Suppressor macrophage treated with lipopolysaccharide for 4 hours (primary cell): ENCODE measurements at regions not wholly inside any gene's neighbourhood (a gene's known extent, or its start where the extent isn't known, plus 50 kb on each side); places are given as distances from the start of the nearest gene placed in this dataset.

Experiments used
- DNase-seq: peaks from one replicate; pipeline ENCODE4 v3.0.0-alpha.2; 2020

DNA sequence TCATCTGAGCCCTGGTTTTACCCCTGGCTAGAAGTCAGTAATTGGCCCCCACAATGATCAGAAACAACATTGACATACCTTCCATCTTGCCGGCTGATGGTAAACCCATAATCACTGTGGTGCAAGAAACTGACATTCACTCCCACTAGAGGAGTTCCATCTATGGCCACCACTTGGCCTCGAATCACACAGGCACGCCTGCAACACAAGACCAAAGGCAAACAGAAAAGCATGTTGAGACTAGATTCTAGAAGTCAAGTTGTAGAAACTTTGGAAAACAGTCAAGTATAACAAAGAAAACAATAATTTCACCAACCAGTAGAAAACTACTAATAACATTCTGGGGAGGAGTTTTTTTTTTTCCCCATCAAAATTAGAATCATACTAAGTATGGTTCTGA, 183.4 kb downstream of the SH2D1A start:
- DNase-seq: no peak

DNA sequence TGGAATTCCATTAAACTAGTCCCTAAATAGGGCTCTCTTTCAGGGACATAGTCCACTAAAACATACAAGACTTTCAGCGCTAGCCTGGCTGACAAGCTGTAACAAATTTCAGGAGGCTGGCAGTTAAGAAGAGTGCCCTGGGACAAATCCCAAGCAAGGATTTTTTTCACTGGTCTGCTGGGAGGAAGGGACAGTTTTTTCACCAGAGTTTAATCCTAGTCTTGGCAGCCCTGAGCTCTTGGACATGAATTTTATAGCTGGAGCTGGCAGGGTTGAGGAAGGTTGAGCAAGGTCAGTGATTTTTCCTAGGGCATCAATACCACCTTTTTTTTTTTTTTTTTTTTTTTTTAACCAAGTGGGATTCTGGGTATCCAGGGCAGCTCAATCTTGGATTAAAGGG, 184.4 kb downstream of the SH2D1A start:
- DNase-seq: no peak

DNA sequence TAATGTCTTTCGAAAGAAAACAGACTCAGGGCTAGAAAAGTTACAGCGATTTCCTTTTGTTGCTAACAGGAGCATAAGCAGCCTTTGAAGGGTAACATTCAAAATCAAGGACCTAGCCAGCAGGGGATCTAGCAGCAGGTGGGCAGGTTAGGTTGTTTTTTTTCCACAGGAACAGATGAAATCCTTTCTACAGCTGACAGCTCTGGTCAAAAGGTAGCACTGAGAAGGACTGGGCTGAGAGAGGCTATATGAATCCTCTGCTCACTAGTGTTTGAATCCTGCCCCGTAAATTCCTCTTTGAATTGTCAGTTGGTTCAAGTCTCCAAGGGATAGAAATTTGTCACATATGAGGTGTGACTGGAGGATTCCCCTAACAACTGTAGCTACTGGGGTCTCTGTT, 188.2 kb downstream of the SH2D1A start:
- DNase-seq: no peak

DNA sequence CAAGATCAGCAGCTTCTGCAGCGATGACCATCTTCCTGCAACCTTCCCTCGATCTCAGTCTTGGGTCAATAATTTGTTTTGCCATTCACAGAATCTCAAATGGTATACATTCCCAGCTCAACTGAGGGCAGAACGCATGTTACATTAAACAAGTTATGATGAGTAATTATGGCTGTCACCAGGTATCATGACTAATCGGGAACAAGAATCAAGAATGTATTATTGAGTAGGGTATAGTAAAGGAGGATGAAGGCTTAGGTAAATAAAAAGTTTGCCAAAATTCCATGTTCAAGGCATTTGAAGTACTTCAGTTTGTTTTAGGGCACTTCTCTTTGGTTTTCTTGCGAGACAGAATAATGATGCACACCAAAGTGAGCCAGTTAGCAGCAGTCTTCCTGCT, 194.1 kb downstream of the SH2D1A start:
- DNase-seq: no peak

DNA sequence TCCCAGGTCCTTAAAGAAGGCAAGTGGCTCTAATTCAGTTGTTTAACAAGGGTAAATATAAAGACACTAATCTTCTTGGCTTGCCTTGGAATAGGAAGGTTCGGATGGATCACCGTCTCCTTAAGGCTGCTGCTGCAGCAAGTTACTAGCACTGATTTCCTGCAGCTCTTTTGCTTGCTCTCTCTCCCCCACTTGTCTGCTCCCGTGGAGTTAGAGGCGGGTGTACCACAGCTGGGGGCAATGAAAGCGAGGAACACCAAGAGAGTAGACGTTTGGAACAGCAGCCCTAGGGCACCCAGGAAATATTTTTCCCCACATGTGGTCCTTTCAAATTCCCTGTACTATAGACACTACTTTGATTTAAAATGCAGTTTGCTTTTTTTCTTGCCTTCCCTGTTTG, 202.2 kb downstream of the SH2D1A start:
- DNase-seq: no peak

DNA sequence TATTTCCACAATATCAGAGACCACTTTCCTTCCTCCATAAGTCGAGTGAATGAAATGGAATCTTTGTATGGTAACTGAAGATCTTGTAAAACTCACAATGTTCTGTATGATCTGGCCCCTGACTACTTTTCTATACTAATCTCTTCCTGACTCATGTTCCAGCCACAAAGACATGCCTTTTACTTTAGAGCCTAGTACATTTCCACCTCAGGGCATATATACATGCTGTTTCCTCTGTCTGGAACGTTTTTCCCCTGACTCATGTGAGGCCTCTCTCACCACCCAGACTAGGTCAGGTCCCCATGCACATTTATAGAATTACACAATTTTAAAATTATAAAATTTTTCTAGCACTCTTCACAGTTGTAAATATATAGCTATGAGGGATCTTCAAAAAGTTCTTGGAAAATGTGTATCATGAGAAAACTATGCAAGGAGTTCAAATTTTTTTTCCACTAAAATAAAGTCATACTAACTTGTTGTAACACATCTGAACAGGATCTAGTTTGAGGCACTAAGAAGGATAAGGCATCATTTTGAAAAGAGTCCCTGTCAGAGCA, 208.8 kb downstream of the SH2D1A start:
- DNase-seq: no peak

DNA sequence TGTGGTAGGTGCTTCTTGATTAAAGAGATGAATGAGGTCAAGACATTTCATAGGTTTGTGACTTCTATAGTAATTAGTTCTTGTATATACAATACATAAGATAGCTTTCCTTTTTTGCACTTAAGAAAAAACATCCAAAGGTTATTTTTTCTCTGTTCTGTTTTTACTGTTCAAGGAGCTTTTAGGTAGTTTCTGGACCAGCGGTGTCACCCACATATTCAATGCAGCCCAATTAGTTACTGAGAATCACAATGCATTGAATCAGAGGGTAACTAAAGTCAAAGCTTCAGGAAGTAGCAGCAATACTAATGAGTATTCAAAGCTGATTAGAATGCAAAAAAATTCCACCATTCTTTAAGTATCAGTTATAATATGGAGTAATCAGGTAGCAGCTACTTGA, 211.6 kb downstream of the SH2D1A start:
- no peak for DNase-seq

DNA sequence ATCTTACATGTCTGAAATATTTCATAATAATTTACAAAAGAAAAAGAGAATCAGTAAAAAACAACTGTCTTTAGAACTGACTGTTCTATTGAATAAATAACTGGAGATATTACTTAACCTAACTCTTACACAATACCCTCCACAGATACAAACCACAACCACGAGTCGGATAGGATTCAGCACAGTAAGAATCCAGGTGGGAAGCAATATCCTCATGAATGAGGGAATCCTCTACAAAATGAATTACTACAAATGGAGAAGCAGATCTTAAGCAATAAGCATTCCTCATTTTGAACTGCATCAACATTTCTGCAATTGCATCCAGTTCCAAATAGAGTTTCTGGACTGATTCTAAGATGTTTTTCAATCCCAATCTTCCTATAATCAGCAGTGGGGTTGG, 227.1 kb downstream of the SH2D1A start:
- DNase-seq: no peak

DNA sequence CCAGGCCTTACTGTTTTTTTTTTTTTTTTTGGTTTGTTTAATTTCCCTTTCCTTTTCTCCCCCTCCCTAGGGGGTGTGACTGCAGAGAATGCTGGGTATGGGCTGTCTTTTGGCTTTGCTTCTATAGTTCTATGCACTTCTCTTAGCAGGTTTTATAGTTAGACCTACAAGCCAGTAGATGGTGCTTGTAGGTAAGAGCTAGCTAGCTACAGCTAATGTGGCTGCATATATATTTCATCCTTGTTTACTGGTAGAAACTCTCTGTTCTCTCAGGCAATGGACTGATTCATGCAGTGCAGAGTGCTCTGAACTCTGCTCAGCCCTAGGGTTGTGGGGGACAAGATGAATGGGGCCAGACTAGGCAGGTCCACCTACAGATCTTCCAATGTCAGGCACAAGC, 246.4 kb downstream of the SH2D1A start:
- DNase-seq: no peak

DNA sequence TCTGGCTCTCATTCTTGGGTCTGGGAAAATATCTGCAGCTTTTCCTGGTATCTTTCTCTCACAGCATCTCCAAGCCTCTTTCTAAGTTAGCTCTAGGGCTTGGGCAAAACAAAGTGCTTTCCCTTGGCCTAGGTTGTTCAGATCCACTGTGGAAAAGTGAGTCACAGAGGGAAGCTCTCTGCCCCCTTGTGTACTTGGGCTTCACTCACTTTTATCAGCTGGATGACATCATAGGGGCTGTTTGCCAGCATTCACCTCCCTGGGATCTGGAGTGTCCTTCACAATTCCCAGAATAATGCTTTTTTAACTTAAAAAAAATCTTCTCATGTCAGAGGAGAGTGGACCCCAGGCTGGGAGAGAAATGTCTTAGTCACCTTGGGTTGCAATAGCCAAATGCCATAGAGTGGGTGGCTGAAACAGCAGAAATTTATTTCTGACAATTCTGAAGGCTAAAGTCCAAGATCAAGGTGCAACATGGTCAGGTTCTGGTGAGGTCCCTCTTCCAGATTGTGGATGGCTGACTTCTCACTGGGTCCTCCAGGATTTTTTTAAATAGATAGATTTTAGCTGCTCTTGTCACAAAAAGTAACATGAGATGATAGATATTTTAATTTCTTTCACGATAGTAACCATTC, 247.8 kb downstream of the SH2D1A start:
- DNase-seq: no peak

DNA sequence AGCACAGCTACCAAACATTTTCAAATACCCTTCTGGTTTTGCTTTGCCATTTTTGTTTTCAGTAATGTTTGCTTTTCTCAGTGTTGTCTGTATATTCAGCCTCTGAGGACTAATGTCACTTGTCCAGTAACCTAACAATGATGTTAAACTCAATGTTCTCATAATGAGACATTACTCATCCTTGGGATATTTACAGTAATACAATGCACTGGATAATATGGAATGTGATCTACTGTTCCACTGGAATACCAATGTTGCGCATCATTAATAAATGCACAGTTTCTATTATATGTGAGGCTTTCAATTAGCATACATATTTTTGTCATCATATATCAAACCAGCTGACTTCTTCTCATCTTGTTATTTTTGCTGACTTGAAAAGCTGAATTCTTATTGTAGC, 259.1 kb downstream of the SH2D1A start:
- no peak for DNase-seq

DNA sequence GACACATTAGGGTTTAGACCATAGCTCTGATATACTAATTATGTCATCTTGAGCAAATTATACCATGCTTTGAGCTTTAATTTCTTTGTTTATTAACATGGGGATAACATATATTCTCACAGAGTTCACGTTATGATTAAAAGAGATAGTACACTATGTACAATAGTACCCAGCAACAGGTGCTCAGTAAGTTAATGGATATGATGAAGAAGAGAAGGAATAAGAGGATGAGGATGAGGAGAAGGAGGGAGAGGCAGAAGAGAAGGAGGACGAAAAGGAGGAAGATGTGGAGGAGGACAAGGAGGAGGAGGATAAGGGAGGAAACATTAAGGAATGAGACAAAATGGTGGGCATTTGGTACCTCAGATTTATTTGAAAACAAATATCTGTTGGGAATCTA, 260.4 kb downstream of the SH2D1A start:
- no peak for DNase-seq

DNA sequence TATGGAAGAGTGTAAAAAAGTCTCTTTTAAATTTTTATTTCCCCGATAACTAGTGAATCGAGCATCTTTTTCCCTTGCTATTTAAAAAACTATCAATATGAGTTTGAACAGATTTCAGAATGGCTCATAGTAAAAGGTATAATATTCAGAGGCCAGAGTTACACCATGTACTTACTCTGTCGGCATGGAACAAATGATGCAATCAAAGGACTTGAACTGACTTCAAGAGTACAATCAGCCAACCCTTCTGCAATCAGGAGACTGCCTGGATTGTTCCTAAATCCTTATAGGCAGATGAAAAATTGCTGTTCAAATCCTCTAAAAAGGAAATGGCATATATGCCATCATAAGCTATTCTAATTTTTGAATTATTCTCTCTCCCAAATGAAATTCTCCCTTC, 273.3 kb downstream of the SH2D1A start:
- DNase-seq: no peak

DNA sequence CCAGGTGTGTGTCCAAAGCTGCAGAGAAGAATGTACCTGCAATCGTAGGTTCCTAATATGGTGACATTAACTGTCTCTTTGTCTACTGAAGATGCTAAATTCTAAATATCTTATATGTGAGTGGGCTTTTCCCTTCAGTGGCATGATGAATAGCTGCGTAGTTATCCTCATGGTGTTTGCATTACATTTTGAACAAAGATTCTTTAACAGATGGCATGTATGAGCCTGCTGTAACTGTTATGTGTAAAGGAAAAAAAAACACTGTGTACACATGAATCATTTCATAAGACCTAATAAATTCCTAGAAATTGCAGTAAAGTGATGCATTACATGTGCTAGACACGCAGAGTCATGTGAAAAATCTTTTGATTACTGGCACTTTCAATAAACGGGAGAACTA, 288.0 kb downstream of the SH2D1A start:
- DNase-seq: no peak

DNA sequence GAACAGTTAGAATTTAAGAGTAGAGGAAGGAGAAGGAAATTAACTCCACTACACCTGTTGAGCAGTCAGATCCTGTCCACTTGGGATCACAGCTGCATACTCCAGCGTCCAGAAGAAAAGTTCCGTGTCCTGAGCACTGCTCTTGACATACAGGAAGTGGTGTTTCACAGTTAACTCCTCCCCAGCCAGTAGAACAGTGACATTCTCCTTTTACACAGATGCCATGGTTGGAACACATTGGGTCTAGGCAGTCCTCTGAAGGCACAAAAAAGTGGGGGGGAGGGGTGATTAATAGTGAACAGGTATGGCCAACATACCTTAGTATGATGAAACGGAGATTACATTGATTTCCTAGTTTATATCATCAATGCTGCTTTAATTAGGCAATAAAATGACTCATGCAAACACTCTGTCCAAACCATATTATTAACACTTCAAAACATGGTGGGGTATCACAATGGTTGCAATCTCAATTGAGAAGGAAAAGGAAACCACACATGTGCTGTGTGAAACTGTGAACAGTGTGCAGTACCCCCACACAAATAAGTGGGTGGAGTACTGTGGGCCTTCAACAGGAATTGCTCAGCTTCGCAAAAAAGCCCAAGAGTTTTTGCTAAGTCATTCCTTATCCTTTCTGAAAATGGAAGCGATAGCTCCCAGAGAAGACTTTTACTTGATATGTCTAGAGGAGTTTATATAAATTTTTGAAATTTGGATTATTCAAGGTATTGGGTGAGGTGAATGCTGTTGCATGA, 295.6 kb downstream of the SH2D1A start:
- DNase-seq: peak; percentile 0

DNA sequence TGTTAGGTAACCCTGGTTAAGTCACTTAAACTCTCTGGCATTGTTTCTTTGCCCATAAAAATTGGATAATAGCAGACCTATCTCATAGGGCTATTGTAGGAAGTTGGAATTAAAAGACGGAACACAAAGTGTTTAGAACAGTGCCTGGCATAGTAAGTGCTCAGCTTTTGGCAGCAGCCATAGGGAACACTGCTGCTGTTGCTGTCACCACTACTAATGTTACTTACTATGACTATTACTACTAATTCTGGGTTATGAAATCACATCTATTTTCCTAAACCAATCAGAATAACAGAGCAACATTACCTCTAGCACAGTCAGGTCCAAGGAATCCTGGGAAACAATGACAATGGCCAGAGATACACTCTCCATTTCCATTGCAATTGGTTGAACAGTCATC, 300.0 kb downstream of the SH2D1A start:
- DNase-seq: no peak

DNA sequence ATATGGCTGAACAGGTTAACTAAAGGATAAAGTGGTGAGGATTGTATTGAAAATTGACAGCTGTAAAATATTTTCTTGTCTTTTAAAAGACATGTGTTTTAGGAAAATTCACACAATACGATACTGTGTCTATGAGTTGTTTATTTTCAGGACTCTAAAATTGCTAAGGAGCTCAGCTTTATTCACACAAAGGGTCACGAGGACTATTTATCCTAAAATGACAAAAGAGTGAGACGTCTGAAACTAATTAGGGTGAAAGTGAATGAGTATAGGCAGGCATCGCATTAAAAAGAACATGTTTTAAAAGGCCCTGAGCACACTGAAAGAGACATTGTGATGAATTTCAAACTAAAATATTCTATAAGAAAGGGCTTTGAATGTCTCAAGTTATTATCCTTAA, 304.7 kb downstream of the SH2D1A start:
- no peak for DNase-seq

DNA sequence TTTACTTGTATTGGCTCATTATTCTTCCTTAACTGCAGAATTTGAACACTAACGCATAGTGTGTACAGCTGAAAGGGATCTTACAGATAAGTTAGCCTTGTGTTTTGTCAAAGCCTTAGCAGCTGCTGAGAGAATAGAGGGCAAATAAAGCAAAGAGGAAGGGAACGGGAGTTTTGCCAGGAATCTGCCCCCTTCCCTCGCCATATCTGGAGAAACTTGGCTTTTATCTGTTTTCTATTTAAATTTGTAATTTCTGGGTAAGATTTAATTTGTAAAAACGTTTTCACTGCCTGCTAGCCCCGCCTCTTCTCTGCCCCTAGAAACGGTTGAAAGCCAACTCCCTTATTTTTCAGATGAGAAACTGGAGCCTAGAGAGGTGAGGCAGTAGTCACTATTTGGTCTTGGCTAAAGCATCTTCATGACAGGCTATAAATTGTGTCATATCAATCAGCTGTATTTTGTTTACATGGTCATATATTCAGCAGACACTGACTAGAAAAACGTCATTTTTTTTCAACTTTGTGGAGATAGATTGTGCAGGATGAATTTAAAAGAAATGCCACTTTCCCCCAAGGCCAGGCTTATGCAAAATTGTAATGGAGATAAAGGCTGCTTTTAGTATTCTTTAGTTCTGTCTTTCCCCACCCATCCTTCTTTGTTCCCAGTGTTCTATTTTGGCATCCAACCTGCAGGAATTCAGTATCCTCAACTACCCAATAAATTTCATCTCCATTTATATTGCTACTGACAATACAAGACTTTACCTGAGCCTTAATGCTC, 319.4 kb downstream of the SH2D1A start:
- no peak for DNase-seq

DNA sequence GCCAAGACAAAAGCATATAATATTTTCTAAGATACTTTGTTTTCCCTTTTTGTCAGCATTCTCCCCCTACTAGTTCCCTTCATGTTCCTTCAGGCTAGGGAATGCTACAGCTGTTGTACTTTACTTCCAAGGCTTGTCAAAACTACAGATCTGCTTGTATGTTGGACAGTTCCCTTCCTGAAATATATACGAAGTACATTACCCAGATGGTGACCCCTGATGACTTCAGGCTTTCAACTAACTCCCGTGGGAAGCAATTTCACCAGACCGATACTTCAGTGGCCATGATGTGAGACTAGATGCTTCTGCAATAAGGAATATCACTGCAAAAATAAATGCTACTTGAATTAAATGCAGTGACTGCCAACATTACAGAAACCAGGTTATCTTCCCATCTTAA, 332.8 kb downstream of the SH2D1A start:
- no peak for DNase-seq

DNA sequence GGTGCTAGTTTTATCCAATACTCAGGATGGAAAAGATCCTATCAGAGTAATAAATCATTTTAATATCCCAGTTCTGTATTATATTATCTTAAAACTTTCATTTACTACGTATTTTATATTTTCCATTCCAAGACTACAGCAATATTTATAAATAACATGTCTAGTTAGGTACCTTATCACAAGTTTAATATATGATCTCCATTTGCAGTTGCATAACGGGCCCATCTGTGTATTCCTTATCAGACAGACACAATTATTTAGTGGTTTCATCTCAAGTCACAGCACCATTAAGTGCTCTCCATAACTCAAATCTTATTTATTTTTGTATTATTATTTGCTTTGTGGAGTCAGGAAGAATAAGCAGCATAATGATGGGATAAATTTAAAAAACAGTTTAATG, 333.9 kb downstream of the SH2D1A start:
- DNase-seq: no peak

DNA sequence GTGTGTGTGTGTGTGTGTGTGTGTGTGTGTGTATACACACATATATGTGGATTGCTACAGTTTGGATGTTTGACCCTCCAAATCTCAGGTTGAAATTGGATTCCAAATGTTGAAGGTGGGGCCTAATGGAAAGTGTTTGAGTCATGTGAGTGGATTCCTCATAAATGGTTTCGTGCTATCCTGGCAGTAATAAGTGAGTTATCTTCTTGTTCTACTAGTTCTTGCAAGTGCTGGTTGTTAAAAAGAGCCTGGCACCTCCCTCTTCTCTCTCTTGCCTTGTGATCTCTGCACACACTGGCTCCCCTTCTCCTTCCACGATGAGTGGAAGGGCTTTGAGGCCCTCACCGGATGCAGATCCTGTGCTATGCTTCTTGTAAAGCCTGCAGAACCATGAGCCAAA, 344.1 kb downstream of the SH2D1A start:
- no peak for DNase-seq

DNA sequence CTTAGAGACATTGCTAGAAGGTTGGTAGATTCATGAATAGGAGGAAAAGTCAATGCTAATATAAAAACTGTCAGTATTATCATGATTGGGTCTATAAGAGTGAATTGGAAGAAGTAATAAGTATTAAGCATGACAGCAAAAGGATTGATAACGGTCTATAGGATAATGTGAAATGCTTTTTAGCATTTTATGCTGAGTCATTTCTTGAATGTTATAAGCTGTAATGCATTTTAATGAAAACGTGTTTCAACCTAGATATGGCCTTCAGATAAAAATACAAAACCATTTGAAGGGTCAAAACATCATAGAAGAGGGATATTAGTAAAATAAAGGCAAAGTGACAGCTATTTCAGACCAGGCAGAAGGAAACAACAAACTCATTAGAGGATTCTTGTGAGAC, 353.5 kb downstream of the SH2D1A start:
- DNase-seq: no peak

DNA sequence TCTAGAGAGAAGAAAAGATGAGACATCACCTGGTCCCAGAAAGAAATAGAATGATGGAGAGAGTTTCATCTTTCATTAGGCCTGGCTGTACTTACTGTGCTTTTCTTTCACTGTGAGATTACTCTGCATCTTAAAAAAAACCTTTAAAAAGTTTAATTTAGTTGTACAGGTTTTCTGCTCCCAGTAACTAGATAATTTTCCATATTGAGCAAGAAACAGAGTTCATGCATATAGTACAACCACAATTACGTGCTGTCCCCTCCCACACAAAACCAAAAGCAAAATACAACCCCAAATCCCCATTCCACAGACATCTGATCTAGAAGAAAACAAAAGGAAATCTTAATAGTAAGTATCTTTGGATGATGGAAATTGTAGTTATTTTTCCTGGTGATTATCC, 371.2 kb downstream of the SH2D1A start:
- DNase-seq: no peak

DNA sequence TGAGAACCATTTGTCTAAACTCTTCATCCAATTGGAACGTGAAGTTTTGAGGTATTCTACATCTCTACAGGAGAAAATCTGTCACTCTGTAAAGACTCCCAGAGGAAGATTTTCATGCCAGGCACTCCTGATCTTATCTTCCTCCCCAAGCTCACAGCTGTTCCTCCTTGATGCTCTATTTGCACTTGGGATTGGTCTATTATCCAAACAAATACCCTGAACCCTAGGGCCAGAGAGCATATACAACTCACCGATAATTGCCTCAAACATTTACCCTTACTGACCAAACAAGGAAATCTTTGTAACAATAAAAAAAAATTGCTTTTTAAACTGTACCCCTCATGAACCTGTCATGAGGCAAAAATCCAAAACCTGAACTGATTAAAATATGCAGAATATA, 372.7 kb downstream of the SH2D1A start:
- no peak for DNase-seq
